HG03045 (cell line): ENCODE measurements at regions not wholly inside any gene's neighbourhood (a gene's known extent, or its start where the extent isn't known, plus 50 kb on each side); places are given as distances from the start of the nearest gene placed in this dataset.

Experiments
- ATAC-seq: cut with Tn5 transposase; IDR thresholded peaks from one replicate; pipeline ENCODE4 v1.9.1; 2021; ENCODE audit warnings: mild to moderate bottlenecking, moderate library complexity; ENCODE audit not compliant: unreplicated experiment

DNA sequence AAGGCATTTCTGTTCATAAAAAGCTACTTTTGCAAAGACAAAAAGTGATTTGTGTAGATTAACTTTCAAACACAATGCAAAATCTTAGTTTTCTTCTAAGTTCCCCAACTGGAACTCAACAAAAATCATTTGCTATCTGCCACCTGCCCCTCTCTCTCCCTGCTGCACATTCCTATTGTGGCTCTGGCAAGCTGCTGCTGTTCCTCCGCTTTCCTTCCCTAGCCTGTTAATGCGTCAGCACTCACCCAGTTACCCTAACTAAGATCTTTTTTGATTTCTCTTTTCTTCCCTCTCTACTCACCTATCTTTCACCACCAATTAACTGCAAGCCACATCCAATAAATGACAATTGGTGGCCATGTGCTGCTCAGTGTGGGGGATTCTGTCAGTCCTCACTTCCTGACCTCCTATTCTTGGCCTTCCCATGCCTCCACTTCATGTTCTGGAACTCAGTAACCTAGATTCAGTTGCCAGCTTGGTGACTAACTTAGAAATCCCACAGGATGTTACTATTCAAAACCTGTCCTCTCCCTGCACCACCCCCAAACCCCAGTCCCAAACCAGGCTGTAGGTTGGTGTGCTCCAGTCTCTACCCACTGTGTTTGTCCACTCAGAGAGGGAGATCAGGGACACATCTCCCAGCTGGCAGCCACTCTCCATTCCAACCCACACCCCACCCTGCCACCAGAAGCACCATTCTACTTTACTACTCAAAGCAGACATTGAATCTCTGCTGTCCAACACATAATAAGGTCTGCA is 140.2 kb upstream of the CTTNBP2 start:
- ATAC-seq, result no peak

DNA sequence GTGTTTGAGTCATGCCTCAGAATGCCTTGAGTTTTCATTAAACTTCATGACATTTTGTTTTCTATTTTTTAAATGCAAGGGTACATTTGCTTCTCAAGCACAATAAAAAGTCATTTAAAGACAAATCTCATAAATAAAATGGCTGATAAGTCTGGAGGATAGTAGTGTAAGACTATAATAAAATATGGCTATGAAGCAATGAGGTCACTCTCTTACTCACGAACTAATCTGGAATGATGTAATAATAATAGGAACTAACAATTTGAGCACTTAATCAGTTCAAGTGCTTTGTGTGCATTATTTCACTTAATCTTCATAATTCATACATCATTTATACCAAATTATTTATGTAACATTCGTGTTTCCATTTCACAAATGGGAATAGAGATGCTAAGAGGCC is 149.3 kb upstream of the CTTNBP2 start:
- ATAC-seq, result no peak

DNA sequence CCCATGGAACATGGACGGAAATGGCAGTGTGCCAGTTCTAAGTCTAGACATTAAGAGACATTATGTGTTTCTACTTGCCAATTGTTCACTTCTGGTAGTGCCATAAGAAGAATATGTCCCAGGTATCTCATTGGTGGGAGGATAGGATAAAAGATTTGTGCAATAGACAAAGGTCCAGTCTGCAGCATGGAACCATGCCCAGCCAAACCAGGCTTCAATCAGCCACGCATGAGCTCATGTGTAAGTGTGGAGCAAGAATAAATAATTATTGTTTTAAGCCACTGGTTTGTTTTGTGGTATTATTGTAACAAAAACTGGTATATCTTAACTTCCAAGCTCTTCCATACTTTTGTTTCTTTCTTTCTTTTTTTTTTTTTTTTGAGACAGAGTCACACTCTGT is 153.6 kb upstream of the CTTNBP2 start:
- no peak for ATAC-seq

DNA sequence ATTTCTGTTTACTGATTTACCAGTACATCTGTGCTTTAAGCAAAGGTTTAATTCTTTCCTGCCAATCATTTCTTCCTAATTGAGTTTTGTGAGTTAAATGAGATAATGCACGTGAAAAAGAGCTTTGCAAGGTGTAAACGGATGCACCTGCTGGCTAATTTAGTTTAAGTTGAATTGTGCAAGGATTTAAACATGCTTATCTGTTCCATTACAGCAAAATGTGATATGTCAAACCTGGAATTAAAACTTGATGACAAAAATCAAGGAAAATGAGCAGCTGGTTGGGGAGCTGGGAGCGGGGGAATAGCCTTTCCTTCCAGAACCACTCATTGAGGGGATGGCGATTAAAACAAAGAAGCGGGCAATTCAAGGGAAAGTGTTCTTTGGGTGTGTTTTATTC is 155.0 kb upstream of the CTTNBP2 start:
- ATAC-seq, result no peak

DNA sequence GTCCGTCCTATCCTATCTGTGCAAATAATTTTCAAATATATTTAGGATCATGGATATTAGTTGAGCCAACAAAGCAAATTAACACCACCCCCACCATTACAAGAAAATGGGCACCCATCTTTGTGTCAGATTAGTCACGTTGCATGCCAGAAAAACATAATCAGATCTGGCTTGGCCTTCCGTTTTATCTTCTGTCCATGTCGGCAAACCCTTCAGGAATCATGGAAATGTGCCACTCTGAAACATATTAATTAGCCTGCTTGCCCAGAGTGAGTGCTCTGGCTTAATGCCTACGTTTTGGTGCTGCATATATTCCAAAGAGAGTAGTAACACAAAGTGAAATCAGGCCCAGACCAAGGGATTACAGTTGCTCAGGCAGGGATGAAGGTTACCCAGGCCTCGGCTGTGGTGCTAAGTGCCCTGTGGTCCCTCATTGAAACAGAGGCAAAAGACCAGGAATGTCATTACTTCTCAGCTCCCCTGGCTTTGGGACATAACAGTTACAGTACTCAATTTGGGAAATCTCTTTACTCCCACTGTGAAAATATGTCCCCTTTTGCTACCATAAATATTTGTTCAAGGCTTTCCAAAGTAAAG is 154.0 kb upstream of the LSM8 start:
- ATAC-seq, result no peak

DNA sequence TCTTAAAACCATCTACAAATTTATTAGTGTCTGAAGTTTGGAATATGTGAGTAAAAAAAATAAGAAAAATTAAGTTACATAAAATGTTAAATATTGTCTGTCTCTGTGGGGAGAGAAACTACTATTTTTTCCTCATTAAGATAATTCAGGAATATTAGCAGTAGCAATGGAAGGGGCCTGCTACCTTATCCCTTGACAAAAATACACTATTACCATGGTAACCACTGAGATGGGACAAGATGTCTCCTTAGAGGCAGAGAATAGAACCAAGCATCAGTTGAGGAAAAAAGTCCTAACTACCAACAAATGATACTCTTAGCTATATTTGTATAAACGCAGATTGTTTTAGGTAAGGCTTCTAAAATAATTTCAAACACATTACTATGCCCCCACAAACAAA is 150.7 kb upstream of the LSM8 start:
- ATAC-seq, result no peak

DNA sequence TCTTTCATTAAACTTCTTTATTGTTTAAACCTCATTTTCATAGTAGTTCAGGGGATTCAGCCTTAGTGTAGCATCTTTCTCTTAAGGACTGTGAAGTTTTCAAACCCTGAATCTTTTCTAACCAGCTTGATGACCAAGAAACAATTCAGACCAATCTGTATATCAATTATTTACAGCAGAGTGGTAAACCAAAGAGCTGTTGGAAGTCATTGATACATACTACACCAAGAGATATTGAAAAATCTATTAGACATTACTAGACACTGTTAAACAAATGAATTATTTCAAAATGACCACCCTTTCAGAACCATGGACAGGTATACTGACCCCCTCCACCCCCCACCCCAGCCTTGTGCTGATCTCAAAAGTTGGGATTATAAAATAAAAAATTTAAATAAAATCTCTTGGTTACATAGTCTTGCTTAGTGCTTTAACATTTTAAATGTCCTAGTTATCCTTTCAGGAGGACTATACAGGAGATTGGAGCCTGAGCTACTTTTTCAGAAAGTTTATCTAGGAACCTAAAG is 143.9 kb upstream of the LSM8 start:
- ATAC-seq, result no peak

DNA sequence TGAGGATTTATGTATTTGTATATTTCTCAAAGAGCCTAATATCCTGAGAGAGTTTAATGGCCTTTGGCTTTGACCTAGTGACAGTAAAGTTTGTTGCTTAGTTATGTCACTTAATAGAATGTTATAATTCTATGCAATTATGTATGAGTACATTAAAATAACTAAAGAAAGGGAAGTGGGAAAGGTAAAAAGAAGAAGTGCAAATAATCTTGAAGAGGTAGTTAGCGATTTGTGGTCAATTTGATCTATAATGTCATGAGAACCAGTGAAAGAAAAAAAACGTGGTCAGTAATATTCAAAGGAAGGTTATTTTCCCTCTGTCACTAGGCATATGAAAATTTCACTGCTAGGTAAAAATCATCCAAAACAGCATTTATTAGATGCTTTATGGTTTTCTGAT is 143.4 kb upstream of the LSM8 start:
- ATAC-seq, result no peak

DNA sequence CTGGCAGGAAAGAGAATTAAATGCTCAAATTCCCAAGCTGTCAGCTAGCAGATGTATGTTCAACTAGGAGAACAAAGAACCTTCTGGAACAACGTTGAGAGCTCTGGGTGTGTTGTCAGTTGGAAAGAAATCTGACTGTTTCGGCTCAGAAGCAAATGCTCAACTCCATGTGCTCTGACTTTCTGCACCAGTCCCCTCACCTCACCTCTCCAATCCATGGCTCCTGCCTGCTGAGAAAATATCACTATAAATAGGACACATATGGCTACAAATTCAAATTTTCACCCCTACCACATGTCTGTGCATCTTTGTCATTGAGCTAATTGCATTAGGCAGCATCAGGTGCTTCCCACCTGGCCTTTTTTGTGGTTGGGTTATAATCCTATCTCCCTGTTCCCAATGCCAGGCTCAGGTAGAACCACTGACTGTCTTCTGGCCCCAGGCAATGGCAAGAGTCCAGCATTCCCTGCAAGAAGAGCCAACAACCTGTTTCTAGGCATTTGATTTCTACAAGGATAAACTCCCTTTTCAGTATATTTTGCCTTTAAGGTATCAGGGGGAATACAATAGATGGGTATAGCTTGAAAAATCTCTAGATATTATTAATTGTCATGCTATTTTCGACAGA is 142.6 kb upstream of the LSM8 start:
- no peak for ATAC-seq

DNA sequence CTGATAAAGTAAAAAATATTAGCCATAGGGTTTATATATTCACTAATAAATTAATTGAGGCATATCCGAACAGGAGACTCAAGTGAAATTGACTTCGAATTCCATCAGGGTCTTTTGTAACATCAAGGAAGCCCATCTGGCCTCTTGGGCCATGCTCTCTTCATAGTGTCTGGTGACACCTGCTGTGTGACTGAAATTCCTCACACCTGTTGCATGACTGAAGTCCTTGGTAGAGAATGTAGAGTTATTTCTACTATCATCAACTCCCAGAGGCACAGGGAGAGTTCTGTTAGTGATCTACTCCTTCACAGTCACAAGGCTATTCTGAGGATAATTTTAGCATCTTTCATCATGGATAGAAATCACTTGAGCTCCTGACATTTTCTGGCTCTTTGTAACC is 138.3 kb upstream of the LSM8 start:
- ATAC-seq, result no peak

DNA sequence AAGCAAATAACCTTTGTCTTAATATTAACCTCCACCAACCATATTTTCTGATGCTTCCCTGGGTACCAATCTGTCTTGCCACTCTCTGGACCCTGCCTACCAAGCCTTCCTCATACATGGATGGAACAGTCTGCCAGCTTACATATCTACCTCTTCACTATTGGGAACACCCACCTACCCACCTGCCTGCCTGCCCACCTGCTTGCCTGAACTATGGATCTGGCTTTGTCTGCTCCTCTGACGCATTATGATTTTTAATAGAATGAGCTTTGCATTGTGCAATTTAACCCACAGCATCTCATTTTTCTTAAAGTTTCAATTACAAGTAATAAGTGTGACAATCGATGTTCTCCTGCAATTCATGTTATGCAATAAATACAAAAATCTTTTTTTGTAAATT is 137.9 kb upstream of the LSM8 start:
- no peak for ATAC-seq

DNA sequence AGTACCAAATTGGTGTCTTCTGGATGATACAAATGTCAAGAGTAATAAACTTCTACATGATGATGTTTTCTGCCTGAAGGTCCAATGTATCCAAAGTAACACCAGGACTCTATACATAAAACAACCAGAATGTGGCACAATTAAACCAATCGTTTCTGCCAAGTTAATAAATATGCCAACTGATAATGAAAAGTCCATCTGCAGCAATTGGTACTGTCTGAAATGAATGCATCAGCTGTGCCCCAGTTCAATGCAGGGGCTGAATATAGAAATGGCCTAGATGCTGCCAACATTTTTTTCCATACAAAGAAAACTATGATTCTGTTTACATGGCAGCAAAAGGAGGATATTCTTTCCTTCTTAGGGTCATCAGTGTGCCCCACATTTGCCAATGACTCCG is 137.2 kb upstream of the LSM8 start:
- no peak for ATAC-seq

DNA sequence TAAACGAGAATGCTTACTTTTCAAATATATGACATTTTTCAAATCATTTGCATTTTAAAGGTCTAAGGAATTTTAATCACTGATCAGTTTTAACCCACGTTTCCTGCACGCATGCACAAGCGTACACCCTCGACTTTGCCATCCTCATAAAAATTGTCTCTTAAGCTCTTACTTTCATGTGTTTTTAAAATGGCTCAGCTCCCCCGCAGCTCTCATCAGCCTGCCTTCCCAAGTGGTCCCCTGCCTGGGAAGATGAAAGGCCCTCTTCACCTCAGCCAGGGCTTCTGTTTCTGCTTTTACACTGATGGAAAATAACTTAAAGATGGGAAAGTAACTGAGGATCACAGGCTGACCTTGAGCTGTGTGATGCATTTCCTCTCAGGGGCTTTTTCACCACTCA is 131.6 kb upstream of the LSM8 start:
- ATAC-seq, result no peak

DNA sequence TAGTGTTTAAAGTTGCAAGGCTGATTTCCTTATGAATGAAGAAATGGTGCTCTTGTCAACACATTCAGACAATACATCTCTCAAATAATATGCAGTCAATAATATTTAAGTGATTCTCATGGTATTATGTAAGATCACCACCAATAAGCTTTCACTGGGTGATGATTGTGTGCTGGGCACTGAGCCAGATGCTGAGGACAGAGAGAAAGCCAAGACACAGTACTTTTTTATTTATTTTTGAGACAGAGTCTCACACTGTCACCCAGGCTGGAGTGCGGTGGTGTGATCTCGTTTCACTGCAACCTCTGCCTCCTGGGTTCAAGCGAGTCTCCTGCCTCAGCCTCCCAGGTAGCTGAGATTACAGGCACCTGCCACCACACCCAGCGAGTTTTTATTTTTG is 130.6 kb upstream of the LSM8 start:
- ATAC-seq, result no peak

DNA sequence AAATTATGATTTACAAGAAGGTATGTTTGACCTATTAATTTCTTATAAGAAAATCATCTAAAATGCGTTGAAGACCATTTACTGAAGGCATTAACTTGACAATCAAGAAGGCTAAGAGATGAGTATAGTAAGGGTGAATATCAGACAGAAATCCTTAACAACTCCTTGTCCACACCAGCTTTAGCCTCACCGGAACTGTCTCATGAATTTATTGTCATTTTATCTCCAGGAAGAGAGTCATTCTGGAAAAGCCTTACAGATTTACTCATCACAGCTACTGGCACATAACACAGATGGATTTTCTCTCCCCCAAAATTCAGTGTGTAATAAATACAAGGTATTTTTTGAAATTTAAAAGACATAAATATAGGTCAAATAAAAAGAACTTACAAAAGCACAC is 129.4 kb upstream of the LSM8 start:
- no peak for ATAC-seq

DNA sequence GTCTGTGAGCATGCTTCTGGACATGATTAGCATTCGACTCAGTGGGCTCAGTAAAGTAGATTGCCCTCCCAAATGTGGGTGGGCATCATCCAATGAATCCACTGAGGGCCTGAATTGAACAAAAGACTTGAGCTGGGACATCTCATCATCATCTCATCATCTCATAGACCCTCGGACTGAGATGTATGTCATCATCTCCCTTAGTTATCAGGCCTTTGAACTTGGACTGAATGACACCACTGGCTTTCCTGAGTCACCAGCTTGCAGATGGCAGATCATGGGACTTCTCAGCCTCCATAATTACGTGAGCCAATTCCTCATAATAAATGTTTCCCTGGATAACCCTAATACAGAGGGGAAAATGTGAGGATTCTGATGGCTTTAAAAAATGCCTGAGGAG is 128.3 kb upstream of the LSM8 start:
- ATAC-seq, result no peak

DNA sequence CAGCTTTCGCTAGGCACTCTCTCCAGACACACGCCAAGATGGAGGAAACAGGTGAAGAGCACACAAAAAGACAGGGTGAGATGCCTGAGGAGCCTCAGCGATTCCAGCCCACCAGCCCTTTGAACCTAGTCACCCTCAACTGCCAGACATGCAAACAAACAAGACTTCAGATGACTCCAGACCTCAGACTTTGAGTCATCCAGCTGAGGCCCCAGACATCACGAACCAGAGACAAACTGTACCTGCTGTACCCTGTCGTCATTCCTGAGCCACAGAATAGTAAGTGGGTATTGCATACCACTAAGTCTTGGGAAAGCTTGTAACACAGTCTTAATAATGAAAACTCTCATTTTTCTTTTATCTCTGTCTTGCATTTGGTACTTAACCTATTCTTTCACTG is 126.6 kb upstream of the LSM8 start:
- no peak for ATAC-seq

DNA sequence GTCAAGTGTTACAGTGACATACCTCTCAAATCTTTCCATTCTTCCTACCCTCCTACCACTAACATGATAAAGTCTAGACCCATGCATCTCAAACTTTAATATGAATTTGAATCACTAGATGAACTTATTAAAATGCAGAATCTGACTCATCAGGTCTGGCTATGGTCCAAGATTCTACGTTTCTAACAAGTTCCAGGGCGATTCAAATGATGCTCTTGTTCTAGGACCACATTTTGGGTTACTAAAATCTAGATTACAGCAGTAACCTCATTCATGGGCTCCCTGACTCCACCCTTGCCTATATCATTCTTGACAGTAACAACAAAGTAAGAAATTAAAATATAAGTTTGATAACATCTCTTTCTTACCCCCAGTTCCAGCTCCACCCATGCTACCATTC is 124.8 kb upstream of the LSM8 start:
- ATAC-seq, result no peak

DNA sequence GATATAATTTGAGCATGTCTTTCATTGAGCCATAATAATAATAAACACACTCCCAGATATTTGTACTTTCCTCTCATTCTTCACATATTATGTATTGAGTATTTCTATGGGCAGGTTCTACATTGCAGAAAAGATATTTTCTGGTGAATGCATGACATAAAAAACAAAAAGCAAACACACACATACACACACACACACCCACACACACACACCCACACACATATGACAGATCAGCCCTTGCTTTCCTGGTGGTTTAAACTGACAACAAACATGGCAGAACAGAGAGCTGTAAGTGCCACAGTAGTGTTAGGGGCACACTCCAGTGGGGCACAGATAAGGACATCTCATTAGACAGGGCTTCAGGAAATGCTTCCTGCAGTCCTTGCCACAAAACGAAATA is 123.3 kb upstream of the LSM8 start:
- ATAC-seq, result no peak

DNA sequence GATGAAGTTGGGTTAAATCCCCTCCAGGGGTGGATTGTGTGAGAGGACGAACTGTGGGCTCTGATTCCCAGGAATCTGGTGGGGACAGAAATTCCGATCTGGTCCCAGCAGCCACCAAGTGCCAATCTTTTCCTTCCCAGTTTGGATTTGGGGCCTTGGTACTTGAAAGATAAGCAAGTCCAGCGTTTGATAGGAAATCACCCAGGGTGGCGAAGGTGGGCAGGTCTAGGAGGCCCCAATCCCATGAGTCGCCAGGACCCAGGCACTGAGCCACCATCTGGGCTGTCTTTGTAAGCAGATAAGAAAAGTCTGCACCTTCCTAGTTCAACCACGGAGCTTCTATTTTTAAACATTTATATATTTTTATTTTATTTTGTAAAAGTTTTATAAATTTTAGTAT is 122.6 kb upstream of the LSM8 start:
- ATAC-seq, result no peak

DNA sequence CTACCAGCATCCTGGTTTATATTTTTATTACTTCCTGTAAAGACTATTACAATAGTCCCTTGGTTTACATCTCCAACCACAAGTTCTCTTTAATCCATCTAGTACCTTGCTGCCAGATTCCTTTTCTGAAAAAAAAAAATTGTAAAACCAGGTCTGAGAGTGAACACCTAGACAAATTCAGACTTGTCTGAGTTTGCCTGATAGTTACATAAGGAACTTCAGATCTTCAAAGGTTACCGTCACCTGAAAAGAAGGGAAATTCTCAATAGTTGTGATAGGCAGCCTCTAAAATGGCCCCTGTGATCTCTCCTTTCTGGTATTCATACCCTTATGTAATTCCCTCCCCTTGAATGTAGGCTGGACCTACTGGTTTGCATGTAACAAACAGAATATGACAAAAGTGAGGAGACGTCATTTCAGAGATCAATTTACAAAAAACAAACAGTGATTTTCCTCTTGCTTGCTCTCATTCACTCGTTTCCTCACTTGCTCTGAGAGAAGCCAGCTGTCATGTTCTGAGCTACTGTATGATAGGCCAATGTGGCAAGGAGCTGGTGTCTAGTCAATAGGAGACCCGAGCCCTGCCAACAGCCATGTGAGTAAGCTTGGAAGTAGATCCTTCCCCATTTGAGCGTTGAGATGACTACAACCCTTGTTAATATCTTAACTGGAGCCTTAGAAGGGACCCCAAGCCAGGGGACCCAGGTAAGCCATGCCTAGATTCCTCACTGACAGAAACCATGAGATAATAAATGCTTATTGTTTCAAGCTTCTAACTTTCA is 110.9 kb upstream of the LSM8 start:
- no peak for ATAC-seq

DNA sequence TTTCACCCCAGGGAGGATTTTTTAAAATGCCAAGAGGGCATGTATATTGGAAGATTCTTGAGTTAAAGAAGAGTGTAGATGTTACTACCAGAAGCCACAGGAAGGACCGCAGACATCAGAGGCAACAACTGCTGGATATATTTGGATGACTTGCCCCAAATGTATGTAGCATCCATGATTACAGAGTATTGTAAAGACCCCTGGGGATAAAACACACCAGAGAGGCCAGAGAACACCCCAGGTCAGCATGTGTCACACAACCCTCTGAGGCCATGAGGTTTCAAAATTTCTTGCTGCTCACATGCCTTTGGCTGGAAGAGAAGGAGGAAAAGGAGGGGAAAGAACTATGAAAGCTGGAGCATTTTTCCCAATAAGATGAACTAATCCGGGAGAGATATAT is 108.0 kb upstream of the LSM8 start:
- no peak for ATAC-seq
